Dendritic cell treated with granulocyte-macrophage colony-stimulating factor and Interleukin-4, amounts not matched to agents 40 ng/mL and 50 ng/mL, for 4 days (primary cell): ENCODE measurements at regions not wholly inside any gene's neighbourhood (a gene's known extent, or its start where the extent isn't known, plus 50 kb on each side); places are given as distances from the start of the nearest gene placed in this dataset.

Source experiments
- H3K27ac Mint-ChIP-seq: one replicate; pipeline ENCODE4 v1.8.0; 2022; ENCODE audit warnings: mild to moderate bottlenecking, mixed read lengths
- H3K27me3 Mint-ChIP-seq: one replicate; pipeline ENCODE4 v1.8.0; 2022; ENCODE audit warnings: mild to moderate bottlenecking, mixed read lengths
- H3K36me3 Mint-ChIP-seq: one replicate; pipeline ENCODE4 v1.8.0; 2022; ENCODE audit warnings: low read depth, mixed read lengths
- H3K4me1 Mint-ChIP-seq: one replicate; pipeline ENCODE4 v1.8.0; 2022; ENCODE audit warnings: low read depth, mixed read lengths
- H3K4me3 Mint-ChIP-seq: one replicate; pipeline ENCODE4 v1.8.0; 2022; ENCODE audit warnings: mild to moderate bottlenecking, moderate library complexity, mixed read lengths
- H3K9me3 Mint-ChIP-seq: one replicate; pipeline ENCODE4 v1.8.0; 2022; ENCODE audit warnings: mixed read lengths
- intact Hi-C: fragments of 100-400 bp; cut with micrococcal nuclease; formaldehyde crosslinking; loops from one replicate; pipeline ENCODE4 v1.15.0; 2022

- Mint-ChIP-seq H3K27ac (no peak overlapping the region), H3K4me1 (no peaks in the 10 kb centered on the region), H3K36me3 (no peaks in the 10 kb centered on the region), H3K4me3 (no peak overlapping the region), H3K27me3 (no peaks in the 10 kb centered on the region), H3K9me3 (no peaks in the 10 kb centered on the region)
- intact Hi-C loops: no loop called here
Measured at GRCh38 chr5:145708169-145708568, 127.0 kb downstream of the PRELID2 start.

GRCh38 chr5:145704724-145705123, 130.4 kb downstream of the PRELID2 start:
- Mint-ChIP-seq H3K4me1 (peaks cover 5% of the 10 kb centered on the region), H3K9me3 (no peaks in the 10 kb centered on the region), H3K4me3 (no peak overlapping the region), H3K36me3 (no peaks in the 10 kb centered on the region), H3K27ac (no peak overlapping the region), H3K27me3 (no peaks in the 10 kb centered on the region)
- intact Hi-C loops: no loop called here

GRCh38 chr5:145703856-145704255, 131.3 kb downstream of the PRELID2 start:
- H3K27ac Mint-ChIP-seq: no peak overlapping the region
- H3K4me1 Mint-ChIP-seq: peaks cover 13% of the 10 kb centered on the region
- H3K36me3 Mint-ChIP-seq: no peaks in the 10 kb centered on the region
- no peak overlapping the region for H3K4me3 Mint-ChIP-seq
- no peaks in the 10 kb centered on the region for H3K27me3 Mint-ChIP-seq
- no peaks in the 10 kb centered on the region for H3K9me3 Mint-ChIP-seq
- intact Hi-C loops: no loop called here

GRCh38 chr5:145701404-145701803, 133.7 kb downstream of the PRELID2 start:
- H3K4me1 Mint-ChIP-seq: peaks cover 13% of the 10 kb centered on the region
- no peak overlapping the region for H3K4me3 Mint-ChIP-seq
- intact Hi-C loops: no loop called here
- H3K36me3 Mint-ChIP-seq: no peaks in the 10 kb centered on the region
- H3K27me3 Mint-ChIP-seq: no peaks in the 10 kb centered on the region
- no peaks in the 10 kb centered on the region for H3K9me3 Mint-ChIP-seq
- H3K27ac Mint-ChIP-seq: no peak overlapping the region

GRCh38 chr5:145699846-145700245, 135.3 kb downstream of the PRELID2 start:
- Mint-ChIP-seq H3K36me3 (no peaks in the 10 kb centered on the region), H3K27ac (no peak overlapping the region), H3K4me3 (no peak overlapping the region), H3K4me1 (peaks cover 13% of the 10 kb centered on the region), H3K27me3 (no peaks in the 10 kb centered on the region), H3K9me3 (no peaks in the 10 kb centered on the region)
- intact Hi-C loops: loop anchor here (5.0 kb wide), 1 partner anchor 347 kb away; no protein-coding TSS in a partner anchor

GRCh38 chr5:145697251-145697990, 137.7 kb downstream of the PRELID2 start:
- no peaks in the 10 kb centered on the region for H3K9me3 Mint-ChIP-seq
- H3K27ac Mint-ChIP-seq: no peak overlapping the region
- intact Hi-C loops: loop anchor here (5.0 kb wide), 1 partner anchor 350 kb away; no protein-coding TSS in a partner anchor
- H3K36me3 Mint-ChIP-seq: no peaks in the 10 kb centered on the region
- no peak overlapping the region for H3K4me3 Mint-ChIP-seq
- peaks cover 18% of the 10 kb centered on the region for H3K4me1 Mint-ChIP-seq
- H3K27me3 Mint-ChIP-seq: no peaks in the 10 kb centered on the region

- peak overlapping the region; percentile 34 for H3K4me3 Mint-ChIP-seq
- intact Hi-C loops: loop anchor here (10.0 kb wide), 1 partner anchor 516 kb away; the partner anchor contains the start of gene RBM27
- H3K27me3 Mint-ChIP-seq: no peaks in the 10 kb centered on the region
- H3K36me3 Mint-ChIP-seq: no peaks in the 10 kb centered on the region
- H3K27ac Mint-ChIP-seq: peak overlapping the region; percentile 88
- H3K4me1 Mint-ChIP-seq: peaks cover 29% of the 10 kb centered on the region
- no peaks in the 10 kb centered on the region for H3K9me3 Mint-ChIP-seq
Measured at GRCh38 chr5:145689235-145689634, 145.9 kb downstream of the PRELID2 start.

- Mint-ChIP-seq H3K27ac (peak overlapping the region; percentile 88), H3K9me3 (no peaks in the 10 kb centered on the region), H3K27me3 (no peaks in the 10 kb centered on the region)
Measured at GRCh38 chr5:145687943-145688342, 147.2 kb downstream of the PRELID2 start.

GRCh38 chr5:145685417-145685816, 149.7 kb downstream of the PRELID2 start:
- Mint-ChIP-seq H3K36me3 (no peaks in the 10 kb centered on the region), H3K4me3 (no peak overlapping the region), H3K27ac (no peak overlapping the region), H3K4me1 (peaks cover 35% of the 10 kb centered on the region), H3K9me3 (no peaks in the 10 kb centered on the region), H3K27me3 (no peaks in the 10 kb centered on the region)
- intact Hi-C loops: loop anchor here (10.0 kb wide), 1 partner anchor 519 kb away; the partner anchor contains the start of gene RBM27

More at GRCh38 chr5:145687943-145688342, 147.2 kb downstream of the PRELID2 start:
- Mint-ChIP-seq H3K36me3 (no peaks in the 10 kb centered on the region), H3K4me1 (peaks cover 35% of the 10 kb centered on the region), H3K4me3 (no peak overlapping the region)
- intact Hi-C loops: loop anchor here (10.0 kb wide), 1 partner anchor 517 kb away; the partner anchor contains the start of gene RBM27

GRCh38 chr5:145683431-145683830, 151.7 kb downstream of the PRELID2 start:
- H3K27ac Mint-ChIP-seq: no peak overlapping the region
- no peak overlapping the region for H3K4me3 Mint-ChIP-seq
- intact Hi-C loops: loop anchor here (5.0 to 10.0 kb wide), 4 partner anchors 34 to 1481 kb away; partner anchors contain the start of gene RBM27
- H3K27me3 Mint-ChIP-seq: no peaks in the 10 kb centered on the region
- no peaks in the 10 kb centered on the region for H3K36me3 Mint-ChIP-seq
- H3K4me1 Mint-ChIP-seq: peaks cover 22% of the 10 kb centered on the region
- no peaks in the 10 kb centered on the region for H3K9me3 Mint-ChIP-seq

- H3K36me3 Mint-ChIP-seq: no peaks in the 10 kb centered on the region
- peaks cover 27% of the 10 kb centered on the region for H3K4me1 Mint-ChIP-seq
- no peaks in the 10 kb centered on the region for H3K9me3 Mint-ChIP-seq
- H3K27ac Mint-ChIP-seq: no peak overlapping the region
- no peaks in the 10 kb centered on the region for H3K27me3 Mint-ChIP-seq
- intact Hi-C loops: loop anchor here (5.0 to 10.0 kb wide), 4 partner anchors 35 to 1480 kb away; partner anchors contain the start of gene RBM27
- H3K4me3 Mint-ChIP-seq: no peak overlapping the region
Measured at GRCh38 chr5:145682197-145682899, 152.8 kb downstream of the PRELID2 start.

- Mint-ChIP-seq H3K9me3 (no peaks in the 10 kb centered on the region), H3K27me3 (no peaks in the 10 kb centered on the region), H3K4me3 (no peak overlapping the region), H3K4me1 (peaks cover 27% of the 10 kb centered on the region), H3K36me3 (no peaks in the 10 kb centered on the region), H3K27ac (no peak overlapping the region)
- intact Hi-C loops: loop anchor here (1.0 to 10.0 kb wide), 5 partner anchors 36 to 1479 kb away; partner anchors contain the start of gene RBM27
Measured at GRCh38 chr5:145681686-145682085, 153.5 kb downstream of the PRELID2 start.

- Mint-ChIP-seq H3K4me3 (no peak overlapping the region), H3K4me1 (peaks cover 27% of the 10 kb centered on the region), H3K9me3 (no peaks in the 10 kb centered on the region), H3K36me3 (no peaks in the 10 kb centered on the region), H3K27ac (no peak overlapping the region), H3K27me3 (no peaks in the 10 kb centered on the region)
- intact Hi-C loops: loop anchor here (1.0 to 10.0 kb wide), 5 partner anchors 36 to 1479 kb away; partner anchors contain the start of gene RBM27
Measured at GRCh38 chr5:145681216-145681615, 153.9 kb downstream of the PRELID2 start.

GRCh38 chr5:145680767-145681166, 154.4 kb downstream of the PRELID2 start:
- Mint-ChIP-seq H3K27ac (no peak overlapping the region), H3K36me3 (no peaks in the 10 kb centered on the region), H3K4me1 (peaks cover 27% of the 10 kb centered on the region), H3K4me3 (no peak overlapping the region), H3K27me3 (no peaks in the 10 kb centered on the region), H3K9me3 (no peaks in the 10 kb centered on the region)
- intact Hi-C loops: loop anchor here (1.0 to 10.0 kb wide), 5 partner anchors 37 to 1478 kb away; partner anchors contain the start of gene RBM27
